ENCODE measurements at regions not wholly inside any gene's neighbourhood (a gene's known extent, or its start where the extent isn't known, plus 50 kb on each side); places are given as distances from the start of the nearest gene placed in this dataset.

DNA sequence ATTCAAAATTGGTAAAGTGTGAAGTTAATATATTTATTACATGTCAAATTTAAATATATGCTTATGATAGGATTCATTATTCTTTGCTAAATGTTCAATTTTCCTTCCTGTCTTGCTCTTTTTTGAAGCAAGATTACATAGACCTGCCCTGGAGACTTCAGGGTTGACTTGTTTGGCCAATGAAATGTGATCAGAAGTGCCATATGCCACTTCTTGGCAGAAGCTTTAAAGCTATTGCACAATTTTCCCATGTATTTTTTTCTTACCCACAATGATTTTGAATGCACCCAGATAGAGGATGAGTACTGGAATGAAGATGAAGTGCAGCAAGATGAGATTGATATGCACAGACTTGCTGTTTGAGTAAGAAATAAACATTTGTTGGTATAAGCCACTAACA, 406.3 kb upstream of the BCHE start:
- Mint-ChIP-seq H3K4me1 (no peaks in the 10 kb centered on the region), H3K4me3 (no peak overlapping the region), H3K27ac (no peak overlapping the region), H3K9me3 (peaks cover 0 to 4% (median 0%) of the 10 kb centered on the region in 7 donors), H3K27me3 (ENCODE audit: low read depth in 3 of 3) (no peaks in the 10 kb centered on the region), H3K36me3 (no peaks in the 10 kb centered on the region)
- Histone ChIP-seq H4K20me1 (ENCODE audit: insufficient read depth, low read length) (no peaks in the 10 kb centered on the region), H3K27ac (ENCODE audit: low read depth in 1 of 2, low read length in 2 of 2) (no peak overlapping the region), H3K4me2 (replicated peaks; ENCODE audit: extremely low read depth, low read length, poor library complexity, severe bottlenecking) (no peak overlapping the region), H3K9me3 (replicated peaks in 1 of 2; ENCODE audit: control insufficient read depth in 1 of 2, insufficient read depth in 1 of 2, low read length in 2 of 2) (no peaks in the 10 kb centered on the region), H3K4me3 (replicated peaks in 1 of 3; ENCODE audit: low read depth in 2 of 3, low read length in 3 of 3) (no peak overlapping the region), H3K27me3 (ENCODE audit: control insufficient read depth in 2 of 2, insufficient read depth in 2 of 2, low read length in 2 of 2) (no peaks in the 10 kb centered on the region), H3K79me2 (ENCODE audit: insufficient read depth, low read length) (no peaks in the 10 kb centered on the region), H2AFZ (ENCODE audit: insufficient read depth, low read depth, low read length, poor library complexity, severe bottlenecking) (no peak overlapping the region), H3K4me1 (ENCODE audit: control insufficient read depth in 1 of 2, insufficient read depth in 2 of 2, low read length in 2 of 2) (no peaks in the 10 kb centered on the region), H3K36me3 (replicated peaks in 1 of 2; ENCODE audit: control insufficient read depth in 1 of 2, insufficient read depth in 2 of 2, low read length in 2 of 2) (no peaks in the 10 kb centered on the region), H3K9ac (ENCODE audit: insufficient read depth, low read length, poor library complexity, severe bottlenecking) (no peak overlapping the region)
- no peak for DNase-seq
- intact Hi-C loops (cut with micrococcal nuclease), result no loop called here
- TF ChIP-seq, protein P1, sequence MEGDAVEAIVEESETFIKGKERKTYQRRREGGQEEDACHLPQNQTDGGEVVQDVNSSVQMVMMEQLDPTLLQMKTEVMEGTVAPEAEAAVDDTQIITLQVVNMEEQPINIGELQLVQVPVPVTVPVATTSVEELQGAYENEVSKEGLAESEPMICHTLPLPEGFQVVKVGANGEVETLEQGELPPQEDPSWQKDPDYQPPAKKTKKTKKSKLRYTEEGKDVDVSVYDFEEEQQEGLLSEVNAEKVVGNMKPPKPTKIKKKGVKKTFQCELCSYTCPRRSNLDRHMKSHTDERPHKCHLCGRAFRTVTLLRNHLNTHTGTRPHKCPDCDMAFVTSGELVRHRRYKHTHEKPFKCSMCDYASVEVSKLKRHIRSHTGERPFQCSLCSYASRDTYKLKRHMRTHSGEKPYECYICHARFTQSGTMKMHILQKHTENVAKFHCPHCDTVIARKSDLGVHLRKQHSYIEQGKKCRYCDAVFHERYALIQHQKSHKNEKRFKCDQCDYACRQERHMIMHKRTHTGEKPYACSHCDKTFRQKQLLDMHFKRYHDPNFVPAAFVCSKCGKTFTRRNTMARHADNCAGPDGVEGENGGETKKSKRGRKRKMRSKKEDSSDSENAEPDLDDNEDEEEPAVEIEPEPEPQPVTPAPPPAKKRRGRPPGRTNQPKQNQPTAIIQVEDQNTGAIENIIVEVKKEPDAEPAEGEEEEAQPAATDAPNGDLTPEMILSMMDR (IDR thresholded peaks at IDR 0.05), result no peak

DNA sequence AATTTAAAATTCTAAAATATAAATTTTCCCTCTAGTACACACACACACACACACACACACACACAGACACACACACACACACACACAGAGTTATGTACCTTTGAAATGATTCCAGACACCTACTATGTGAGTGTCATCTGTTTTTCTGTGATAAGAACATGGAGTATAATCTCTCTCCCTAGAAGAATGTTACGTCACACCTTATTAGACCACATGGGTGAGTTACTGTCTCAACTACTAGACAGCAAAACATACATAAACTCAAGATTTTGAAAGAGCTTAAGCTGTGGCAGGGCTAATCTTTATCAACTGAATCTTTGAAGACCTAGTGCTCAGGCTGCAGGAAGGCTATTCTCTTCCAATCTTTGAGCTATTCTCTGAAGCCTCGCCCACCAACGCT, 385.9 kb upstream of the BCHE start:
- Histone ChIP-seq H3K4me2 (replicated peaks; ENCODE audit: extremely low read depth, low read length, poor library complexity, severe bottlenecking) (no peak overlapping the region), H3K27ac (ENCODE audit: low read depth in 1 of 2, low read length in 2 of 2) (no peak overlapping the region), H4K20me1 (ENCODE audit: insufficient read depth, low read length) (no peaks in the 10 kb centered on the region), H3K9me3 (replicated peaks in 1 of 2; ENCODE audit: control insufficient read depth in 1 of 2, insufficient read depth in 1 of 2, low read length in 2 of 2) (peaks cover 0 to 6% of the 10 kb centered on the region in 2 donors), H3K79me2 (ENCODE audit: insufficient read depth, low read length) (no peaks in the 10 kb centered on the region), H3K36me3 (replicated peaks in 1 of 2; ENCODE audit: control insufficient read depth in 1 of 2, insufficient read depth in 2 of 2, low read length in 2 of 2) (no peaks in the 10 kb centered on the region), H3K4me3 (replicated peaks in 1 of 3; ENCODE audit: low read depth in 2 of 3, low read length in 3 of 3) (no peak overlapping the region), H3K9ac (ENCODE audit: insufficient read depth, low read length, poor library complexity, severe bottlenecking) (no peak overlapping the region), H2AFZ (ENCODE audit: insufficient read depth, low read depth, low read length, poor library complexity, severe bottlenecking) (no peak overlapping the region), H3K4me1 (ENCODE audit: control insufficient read depth in 1 of 2, insufficient read depth in 2 of 2, low read length in 2 of 2) (no peaks in the 10 kb centered on the region), H3K27me3 (ENCODE audit: control insufficient read depth in 2 of 2, insufficient read depth in 2 of 2, low read length in 2 of 2) (no peaks in the 10 kb centered on the region)
- no peak for DNase-seq
- H3K36me3 Mint-ChIP-seq, result no peaks in the 10 kb centered on the region
- 50% methylated on average over 2 of the region's 3 CpGs for WGBS (ENCODE audit: insufficient coverage)
- H3K27ac Mint-ChIP-seq, result no peak overlapping the region
- H3K4me3 Mint-ChIP-seq, result no peak overlapping the region
- peaks cover 0 to 4% (median 0%) of the 10 kb centered on the region in 7 donors for H3K9me3 Mint-ChIP-seq
- TF ChIP-seq, protein P1 (IDR thresholded peaks at IDR 0.05), result no peak
- intact Hi-C loops (cut with micrococcal nuclease), result no loop called here
- H3K4me1 Mint-ChIP-seq, result no peaks in the 10 kb centered on the region
- no peaks in the 10 kb centered on the region for H3K27me3 Mint-ChIP-seq (ENCODE audit: low read depth in 3 of 3)

All from CD14-positive monocyte (primary cell).